Fibroblast of lung (primary cell): ENCODE measurements at regions not wholly inside any gene's neighbourhood (a gene's known extent, or its start where the extent isn't known, plus 50 kb on each side); places are given as distances from the start of the nearest gene placed in this dataset.

Source experiments
- DNase-seq, 2 donors: peaks; one replicate each; pipeline versions ENCODE4 v3.0.0 to v3.0.0-alpha.2; 2010; ENCODE audit warnings: low read depth in 2 of 2
- H2AFZ ChIP-seq: 2 replicates; pipeline ENCODE4 v1.5.1; 2012; ENCODE audit warnings: low read length, control low read depth, inconsistent platforms
- H3K27ac ChIP-seq: 2 replicates; pipeline ENCODE4 v1.5.1; 2011; ENCODE audit warnings: low read length, control low read depth; ENCODE audit not compliant: insufficient read depth
- H3K27me3 ChIP-seq: 2 replicates; pipeline ENCODE4 v1.5.1; 2011; ENCODE audit warnings: mild to moderate bottlenecking, low read length; ENCODE audit not compliant: control insufficient read depth, insufficient read depth
- H3K36me3 ChIP-seq: 2 replicates; pipeline ENCODE4 v1.5.1; 2011; ENCODE audit warnings: low read length; ENCODE audit not compliant: control insufficient read depth, insufficient read depth
- H3K4me1 ChIP-seq: 2 replicates; pipeline ENCODE4 v1.5.1; 2011; ENCODE audit warnings: low read length; ENCODE audit not compliant: control insufficient read depth, insufficient read depth; ENCODE audit errors: extremely low read depth
- H3K4me2 ChIP-seq: 2 replicates; pipeline ENCODE4 v1.5.1; 2011; ENCODE audit warnings: low read length, control low read depth; ENCODE audit not compliant: insufficient read depth; ENCODE audit errors: extremely low read depth
- H3K4me3 ChIP-seq, 4 experiments: fragments of 200-600 bp in 1 of 4; sonication (generic) in 1 of 4; replicated peaks in 1 of 4; 2 replicates each; pipeline ENCODE4 v1.5.1; 2011 to 2016; ENCODE audit warnings: low read length in 4 of 4, low read depth in 3 of 4, mild to moderate bottlenecking in 3 of 4, control low read depth in 2 of 4, inconsistent platforms in 1 of 4, mixed read lengths in 1 of 4; ENCODE audit not compliant: insufficient read depth in 1 of 4; ENCODE audit errors: control extremely low read depth in 1 of 4
- H3K79me2 ChIP-seq: 2 replicates; pipeline ENCODE4 v1.5.1; 2012; ENCODE audit warnings: mild to moderate bottlenecking, low read length, inconsistent platforms; ENCODE audit not compliant: control insufficient read depth, insufficient read depth
- H3K9ac ChIP-seq: 2 replicates; pipeline ENCODE4 v1.5.1; 2011; ENCODE audit warnings: mild to moderate bottlenecking, low read length, control low read depth; ENCODE audit not compliant: insufficient read depth
- H3K9me3 ChIP-seq: 2 replicates; pipeline ENCODE4 v1.5.1; 2012; ENCODE audit warnings: low read depth, low read length; ENCODE audit not compliant: control insufficient read depth, insufficient read depth
- H4K20me1 ChIP-seq: 2 replicates; pipeline ENCODE4 v1.5.1; 2011; ENCODE audit warnings: low read length; ENCODE audit not compliant: control insufficient read depth, insufficient read depth; ENCODE audit errors: extremely low read depth
- EZH2 ChIP-seq: IDR thresholded peaks from 2 replicates; pipeline ENCODE4 v1.5.1; 2012; ENCODE audit warnings: low read length, control low read depth, mild to moderate bottlenecking; ENCODE audit errors: missing control alignments
- TF ChIP-seq, protein P1 (sequence below), 2 donors: IDR thresholded peaks in 1 of 2; conservative IDR thresholded peaks in 1 of 2; 1 replicate in 1 of 2; 2 replicates in 1 of 2; pipeline ENCODE4 v1.5.1; 2011 to 2012; ENCODE audit warnings: low read length in 2 of 2, control low read depth in 1 of 2, inconsistent platforms in 1 of 2, low read depth in 1 of 2, mild to moderate bottlenecking in 1 of 2

- Histone ChIP-seq H2AFZ (no peak overlapping the region), H3K4me3 (no peak overlapping the region)
- DNase-seq, result peak; percentile 67 to 78
These were observed 242.9 kb downstream of the CDC5L start for GRCh38 chr6:44630125-44631028.

DNA sequence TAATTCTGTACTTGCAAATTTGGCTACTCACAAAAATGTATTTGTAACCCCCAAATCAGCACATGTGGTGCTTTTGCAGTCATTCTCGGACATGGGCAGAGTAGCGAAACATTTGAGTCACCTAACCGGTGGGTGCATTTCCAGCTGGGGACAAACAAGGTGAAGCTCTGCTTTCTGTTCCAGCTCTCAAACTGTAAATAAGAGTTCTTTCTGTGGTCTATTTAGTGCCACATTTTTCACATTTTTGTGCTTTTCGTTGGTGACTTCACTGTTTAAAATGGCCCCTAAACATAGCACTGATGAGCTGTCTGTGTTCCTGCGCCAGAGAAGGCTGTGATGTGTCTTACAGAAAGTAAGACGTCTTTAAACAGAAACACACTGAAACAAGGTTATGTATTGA is 244.5 kb downstream of the CDC5L start:
- Histone ChIP-seq H3K79me2 (no peaks in the 10 kb centered on the region), H3K4me2 (no peak overlapping the region), H3K27ac (no peak overlapping the region), H3K4me3 (no peak overlapping the region), H4K20me1 (no peaks in the 10 kb centered on the region), H3K36me3 (no peaks in the 10 kb centered on the region), H3K9ac (no peak overlapping the region), H2AFZ (no peak overlapping the region), H3K9me3 (no peaks in the 10 kb centered on the region), H3K4me1 (no peaks in the 10 kb centered on the region), H3K27me3 (peaks cover 10% of the 10 kb centered on the region)
- no peak for TF ChIP-seq EZH2
- TF ChIP-seq, protein P1, sequence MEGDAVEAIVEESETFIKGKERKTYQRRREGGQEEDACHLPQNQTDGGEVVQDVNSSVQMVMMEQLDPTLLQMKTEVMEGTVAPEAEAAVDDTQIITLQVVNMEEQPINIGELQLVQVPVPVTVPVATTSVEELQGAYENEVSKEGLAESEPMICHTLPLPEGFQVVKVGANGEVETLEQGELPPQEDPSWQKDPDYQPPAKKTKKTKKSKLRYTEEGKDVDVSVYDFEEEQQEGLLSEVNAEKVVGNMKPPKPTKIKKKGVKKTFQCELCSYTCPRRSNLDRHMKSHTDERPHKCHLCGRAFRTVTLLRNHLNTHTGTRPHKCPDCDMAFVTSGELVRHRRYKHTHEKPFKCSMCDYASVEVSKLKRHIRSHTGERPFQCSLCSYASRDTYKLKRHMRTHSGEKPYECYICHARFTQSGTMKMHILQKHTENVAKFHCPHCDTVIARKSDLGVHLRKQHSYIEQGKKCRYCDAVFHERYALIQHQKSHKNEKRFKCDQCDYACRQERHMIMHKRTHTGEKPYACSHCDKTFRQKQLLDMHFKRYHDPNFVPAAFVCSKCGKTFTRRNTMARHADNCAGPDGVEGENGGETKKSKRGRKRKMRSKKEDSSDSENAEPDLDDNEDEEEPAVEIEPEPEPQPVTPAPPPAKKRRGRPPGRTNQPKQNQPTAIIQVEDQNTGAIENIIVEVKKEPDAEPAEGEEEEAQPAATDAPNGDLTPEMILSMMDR (conservative IDR thresholded peaks at IDR 0.05 in 1 of 2, IDR thresholded peaks at IDR 0.05 in 1 of 2; ENCODE audit: low read depth in 1 of 2, low read length in 2 of 2), result no peak
- peak in 1 of 2 donors; percentile 40 for DNase-seq

More at GRCh38 chr6:44630125-44631028, 242.9 kb downstream of the CDC5L start:
- Histone ChIP-seq H4K20me1 (no peaks in the 10 kb centered on the region), H3K27me3 (peaks cover 4% of the 10 kb centered on the region), H3K27ac (no peak overlapping the region), H3K9ac (no peak overlapping the region), H3K79me2 (no peaks in the 10 kb centered on the region), H3K9me3 (no peaks in the 10 kb centered on the region), H3K36me3 (no peaks in the 10 kb centered on the region), H3K4me1 (no peaks in the 10 kb centered on the region), H3K4me2 (no peak overlapping the region)
- TF ChIP-seq, protein P1 (conservative IDR thresholded peaks at IDR 0.05 in 1 of 2, IDR thresholded peaks at IDR 0.05 in 1 of 2; ENCODE audit: low read depth in 1 of 2, low read length in 2 of 2), result peak; percentile 68
- TF ChIP-seq EZH2, result no peak

DNA sequence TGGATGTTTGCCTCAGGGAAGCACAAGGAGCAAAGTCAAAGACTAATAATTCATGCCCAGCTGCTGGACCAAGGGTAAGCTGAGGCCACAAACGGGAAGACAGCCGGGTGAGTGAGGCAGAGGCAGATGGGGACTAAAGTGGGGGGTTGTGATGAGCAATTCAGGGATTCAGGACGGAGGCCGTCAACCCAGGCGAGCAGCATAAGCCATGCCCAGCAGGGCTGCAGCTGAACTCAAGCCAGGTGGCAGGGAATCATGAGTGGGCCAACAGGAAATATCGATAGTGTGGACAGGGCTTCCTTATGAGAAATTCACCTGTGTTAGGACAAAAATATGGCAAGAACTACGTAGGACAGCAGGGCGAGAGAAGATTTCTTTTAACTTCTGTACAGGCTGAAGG is 246.8 kb downstream of the CDC5L start:
- Histone ChIP-seq H4K20me1 (no peaks in the 10 kb centered on the region), H3K27me3 (peaks cover 8% of the 10 kb centered on the region), H3K27ac (no peak overlapping the region), H3K79me2 (no peaks in the 10 kb centered on the region), H3K9me3 (no peaks in the 10 kb centered on the region), H3K9ac (no peak overlapping the region), H3K4me2 (no peak overlapping the region), H3K4me1 (no peaks in the 10 kb centered on the region), H3K36me3 (no peaks in the 10 kb centered on the region), H3K4me3 (no peak overlapping the region), H2AFZ (no peak overlapping the region)
- TF ChIP-seq, protein P1 (conservative IDR thresholded peaks at IDR 0.05 in 1 of 2, IDR thresholded peaks at IDR 0.05 in 1 of 2; ENCODE audit: low read depth in 1 of 2, low read length in 2 of 2), result no peak
- no peak for TF ChIP-seq EZH2
- no peak for DNase-seq
